ENCODE measurements at regions not wholly inside any gene's neighbourhood (a gene's known extent, or its start where the extent isn't known, plus 50 kb on each side); places are given as distances from the start of the nearest gene placed in this dataset.

- Mint-ChIP-seq H3K9me3 (no peaks in the 10 kb centered on the region), H3K4me3 (no peak overlapping the region), H3K36me3 (ENCODE audit: low read depth) (no peaks in the 10 kb centered on the region), H3K27ac (no peak overlapping the region), H3K27me3 (peaks cover 10% of the 10 kb centered on the region), H3K4me1 (ENCODE audit: low read depth) (no peaks in the 10 kb centered on the region)
- ChIA-PET POLR2A (no interaction called here), CTCF (no interaction called here)
- DNase-seq = no peak
- H3K36me3 ChIP-seq (ENCODE audit: insufficient read depth, low read length) = no peaks in the 10 kb centered on the region
- no peaks in the 10 kb centered on the region for H3K9me3 ChIP-seq (ENCODE audit: control insufficient read depth in 1 of 2, insufficient read depth in 1 of 2, low read length in 2 of 2)
- TF ChIP-seq CTCF (IDR thresholded peaks at IDR 0.05) = no peak
- intact Hi-C loops (cut with DNase I, micrococcal nuclease) = no loop called here
- H3K4me3 ChIP-seq (ENCODE audit: low read length) = no peak overlapping the region
- H3K4me1 ChIP-seq (ENCODE audit: insufficient read depth, low read length) = no peaks in the 10 kb centered on the region
- no peak for ATAC-seq (ENCODE audit: poor library complexity)
- H3K27ac ChIP-seq (ENCODE audit: low read depth in 1 of 2, low read length in 2 of 2) = no peak overlapping the region
- H3K27me3 ChIP-seq (ENCODE audit: control insufficient read depth in 1 of 2, insufficient read depth in 2 of 2, low read length in 2 of 2) = no peaks in the 10 kb centered on the region
Measured at GRCh38 chr6:18527836-18528743, 140.9 kb downstream of the RNF144B start.

GRCh38 chr6:18530201-18530600, 143.1 kb downstream of the RNF144B start:
- no peak overlapping the region for H3K27ac Mint-ChIP-seq
- ATAC-seq (ENCODE audit: poor library complexity) (no peak), DNase-seq (no peak)
- H3K4me1 Mint-ChIP-seq (ENCODE audit: low read depth) = no peaks in the 10 kb centered on the region
- ChIA-PET CTCF (no interaction called here), POLR2A (no interaction called here)
- Histone ChIP-seq H3K4me3 (ENCODE audit: low read length) (no peak overlapping the region), H3K9me3 (ENCODE audit: control insufficient read depth in 1 of 2, insufficient read depth in 1 of 2, low read length in 2 of 2) (no peaks in the 10 kb centered on the region), H3K4me1 (ENCODE audit: insufficient read depth, low read length) (no peaks in the 10 kb centered on the region), H3K27ac (ENCODE audit: low read depth in 1 of 2, low read length in 2 of 2) (no peak overlapping the region), H3K27me3 (ENCODE audit: control insufficient read depth in 1 of 2, insufficient read depth in 2 of 2, low read length in 2 of 2) (no peaks in the 10 kb centered on the region), H3K36me3 (ENCODE audit: insufficient read depth, low read length) (no peaks in the 10 kb centered on the region)
- TF ChIP-seq CTCF (IDR thresholded peaks at IDR 0.05) = no peak
- intact Hi-C loops (cut with DNase I, micrococcal nuclease) = no loop called here
- peaks cover 9% of the 10 kb centered on the region for H3K27me3 Mint-ChIP-seq
- no peaks in the 10 kb centered on the region for H3K9me3 Mint-ChIP-seq
- H3K4me3 Mint-ChIP-seq = no peak overlapping the region
- no peaks in the 10 kb centered on the region for H3K36me3 Mint-ChIP-seq (ENCODE audit: low read depth)

- Histone ChIP-seq H3K27me3 (ENCODE audit: control insufficient read depth in 1 of 2, insufficient read depth in 2 of 2, low read length in 2 of 2) (no peaks in the 10 kb centered on the region), H3K27ac (ENCODE audit: low read depth in 1 of 2, low read length in 2 of 2) (no peak overlapping the region), H3K36me3 (ENCODE audit: insufficient read depth, low read length) (no peaks in the 10 kb centered on the region), H3K4me1 (ENCODE audit: insufficient read depth, low read length) (no peaks in the 10 kb centered on the region), H3K9me3 (ENCODE audit: control insufficient read depth in 1 of 2, insufficient read depth in 1 of 2, low read length in 2 of 2) (no peaks in the 10 kb centered on the region), H3K4me3 (ENCODE audit: low read length) (no peak overlapping the region)
- Mint-ChIP-seq H3K4me1 (ENCODE audit: low read depth) (no peaks in the 10 kb centered on the region), H3K27ac (no peak overlapping the region), H3K36me3 (ENCODE audit: low read depth) (no peaks in the 10 kb centered on the region), H3K9me3 (no peaks in the 10 kb centered on the region), H3K4me3 (no peak overlapping the region), H3K27me3 (peaks cover 17% of the 10 kb centered on the region)
- intact Hi-C loops (cut with DNase I, micrococcal nuclease) = no loop called here
- ATAC-seq (ENCODE audit: poor library complexity) (no peak), DNase-seq (no peak)
- ChIA-PET POLR2A (no interaction called here), CTCF (no interaction called here)
- TF ChIP-seq CTCF (IDR thresholded peaks at IDR 0.05) = no peak
Measured at GRCh38 chr6:18532139-18532538, 145.0 kb downstream of the RNF144B start.

All from CD4-positive, alpha-beta T cell (primary cell).